ENCODE measurements at regions not wholly inside any gene's neighbourhood (a gene's known extent, or its start where the extent isn't known, plus 50 kb on each side); places are given as distances from the start of the nearest gene placed in this dataset.

- peak overlapping the region; percentile 13 for H3K27ac Mint-ChIP-seq (ENCODE audit: unreplicated experiment)
- TF ChIP-seq CTCF (IDR thresholded peaks at IDR 0.05; ENCODE audit: unreplicated experiment) = no peak
- intact Hi-C loops (cut with micrococcal nuclease; ENCODE audit: unreplicated experiment) = no loop called here
- CTCF ChIA-PET = interaction anchor here (0.6 kb wide), 1 partner anchor 353 kb away, joined by 11 read pairs; no protein-coding TSS in a partner anchor
- H3K4me3 Mint-ChIP-seq (ENCODE audit: low read depth, unreplicated experiment) = no peak overlapping the region
- no peaks in the 10 kb centered on the region for H3K27me3 Mint-ChIP-seq (ENCODE audit: unreplicated experiment)
- H3K9me3 Mint-ChIP-seq (ENCODE audit: low read depth, unreplicated experiment) = no peaks in the 10 kb centered on the region
- BruUV-seq (replicated peaks) = no TSS peak
- DNase-seq = no peak
- H3K36me3 Mint-ChIP-seq (ENCODE audit: insufficient read depth, unreplicated experiment) = no peaks in the 10 kb centered on the region
- H3K4me1 Mint-ChIP-seq (ENCODE audit: low read depth, unreplicated experiment) = peaks cover 30% of the 10 kb centered on the region
Measured at GRCh38 chr3:40913641-40914040, 285.7 kb upstream of the CTNNB1 start.

GRCh38 chr3:40914475-40914874, 284.8 kb upstream of the CTNNB1 start:
- Mint-ChIP-seq H3K36me3 (ENCODE audit: insufficient read depth, unreplicated experiment) (no peaks in the 10 kb centered on the region), H3K4me1 (ENCODE audit: low read depth, unreplicated experiment) (peaks cover 30% of the 10 kb centered on the region), H3K27me3 (ENCODE audit: unreplicated experiment) (no peaks in the 10 kb centered on the region), H3K27ac (ENCODE audit: unreplicated experiment) (no peak overlapping the region), H3K4me3 (ENCODE audit: low read depth, unreplicated experiment) (no peak overlapping the region), H3K9me3 (ENCODE audit: low read depth, unreplicated experiment) (no peaks in the 10 kb centered on the region)
- TF ChIP-seq CTCF (IDR thresholded peaks at IDR 0.05; ENCODE audit: unreplicated experiment) = no peak
- no TSS peak for BruUV-seq (replicated peaks)
- intact Hi-C loops (cut with micrococcal nuclease; ENCODE audit: unreplicated experiment) = no loop called here
- no peak for DNase-seq
- CTCF ChIA-PET = no interaction called here

GRCh38 chr3:40915346-40915865, 283.9 kb upstream of the CTNNB1 start:
- H3K4me3 Mint-ChIP-seq (ENCODE audit: low read depth, unreplicated experiment) = no peak overlapping the region
- H3K27ac Mint-ChIP-seq (ENCODE audit: unreplicated experiment) = no peak overlapping the region
- H3K27me3 Mint-ChIP-seq (ENCODE audit: unreplicated experiment) = no peaks in the 10 kb centered on the region
- no peak for DNase-seq
- BruUV-seq (replicated peaks) = no TSS peak
- intact Hi-C loops (cut with micrococcal nuclease; ENCODE audit: unreplicated experiment) = no loop called here
- CTCF ChIA-PET = no interaction called here
- H3K36me3 Mint-ChIP-seq (ENCODE audit: insufficient read depth, unreplicated experiment) = no peaks in the 10 kb centered on the region
- peaks cover 30% of the 10 kb centered on the region for H3K4me1 Mint-ChIP-seq (ENCODE audit: low read depth, unreplicated experiment)
- TF ChIP-seq CTCF (IDR thresholded peaks at IDR 0.05; ENCODE audit: unreplicated experiment) = no peak
- no peaks in the 10 kb centered on the region for H3K9me3 Mint-ChIP-seq (ENCODE audit: low read depth, unreplicated experiment)

GRCh38 chr3:40920041-40920440, 279.3 kb upstream of the CTNNB1 start:
- TF ChIP-seq CTCF (IDR thresholded peaks at IDR 0.05; ENCODE audit: unreplicated experiment) = no peak
- DNase-seq = peak; percentile 19
- Mint-ChIP-seq H3K36me3 (ENCODE audit: insufficient read depth, unreplicated experiment) (no peaks in the 10 kb centered on the region), H3K9me3 (ENCODE audit: low read depth, unreplicated experiment) (no peaks in the 10 kb centered on the region), H3K27ac (ENCODE audit: unreplicated experiment) (no peak overlapping the region), H3K27me3 (ENCODE audit: unreplicated experiment) (no peaks in the 10 kb centered on the region), H3K4me1 (ENCODE audit: low read depth, unreplicated experiment) (peaks cover 27% of the 10 kb centered on the region), H3K4me3 (ENCODE audit: low read depth, unreplicated experiment) (no peak overlapping the region)
- CTCF ChIA-PET = interaction anchor here (1.2 kb wide), 1 partner anchor 19 kb away, joined by 3 read pairs; no protein-coding TSS in a partner anchor
- BruUV-seq (replicated peaks) = no TSS peak
- intact Hi-C loops (cut with micrococcal nuclease; ENCODE audit: unreplicated experiment) = no loop called here

All from Calu3 (cell line).